ENCODE measurements at regions not wholly inside any gene's neighbourhood (a gene's known extent, or its start where the extent isn't known, plus 50 kb on each side); places are given as distances from the start of the nearest gene placed in this dataset.
"Not testable (repeated sequence)": the region's sequence is repeated elsewhere in the genome, so short reads cannot be mapped to it uniquely, and the experiment has no call there.

GRCh38 chr14:81970307-81970706 lies 436.7 kb upstream of the SEL1L start:
- DNase-seq: no peak

- DNase-seq: no peak
These were observed 438.3 kb upstream of the SEL1L start for GRCh38 chr14:81971911-81972310.

DNA sequence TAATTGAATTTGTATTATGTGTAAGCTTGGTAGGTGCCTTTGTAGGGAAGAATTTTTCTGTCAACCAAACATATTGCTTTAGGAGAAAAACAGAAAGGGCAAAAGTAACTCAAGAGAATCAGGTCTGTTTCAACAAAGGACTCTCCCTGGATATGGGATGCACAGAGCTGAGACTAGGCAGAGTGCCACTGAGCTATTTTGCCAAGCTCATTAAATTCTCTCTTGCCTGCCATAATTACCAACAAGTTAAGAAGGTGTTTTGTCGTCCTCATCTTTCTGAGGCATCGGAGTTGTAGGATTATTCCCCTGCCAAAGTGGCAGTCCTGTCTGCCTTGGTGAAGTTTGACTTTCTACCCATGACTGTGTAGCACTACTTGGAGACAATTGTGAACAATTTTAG lies 438.9 kb upstream of the SEL1L start:
- DNase-seq: no peak

GRCh38 chr14:81974543-81974942 lies 440.9 kb upstream of the SEL1L start:
- no peak for DNase-seq

- DNase-seq: no peak
These were observed 447.1 kb upstream of the SEL1L start for GRCh38 chr14:81980601-81981306.

- DNase-seq: no peak
These were observed 447.6 kb upstream of the SEL1L start for GRCh38 chr14:81981307-81981675.

DNA sequence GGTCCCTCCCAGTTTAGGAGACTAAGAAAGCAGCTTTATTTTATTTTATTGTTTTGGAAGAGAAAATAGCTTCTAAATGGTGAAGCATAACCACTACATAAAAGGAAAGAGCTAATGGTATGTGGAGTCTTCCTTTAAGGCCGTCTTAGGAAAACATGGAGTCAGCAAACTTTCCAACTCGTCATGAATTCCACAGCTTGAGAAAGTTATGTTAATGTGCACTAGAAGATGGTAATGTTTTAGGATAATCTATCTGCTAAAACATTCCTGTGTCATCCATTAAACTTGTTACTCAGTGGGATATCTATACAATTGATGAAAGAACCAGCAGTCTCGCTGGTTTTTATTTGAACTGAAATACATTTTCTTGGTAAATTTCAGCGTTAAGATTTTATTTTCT lies 448.4 kb upstream of the SEL1L start:
- no peak for DNase-seq

- no peak for DNase-seq
These were observed 452.4 kb upstream of the SEL1L start for GRCh38 chr14:81986005-81986404.

DNA sequence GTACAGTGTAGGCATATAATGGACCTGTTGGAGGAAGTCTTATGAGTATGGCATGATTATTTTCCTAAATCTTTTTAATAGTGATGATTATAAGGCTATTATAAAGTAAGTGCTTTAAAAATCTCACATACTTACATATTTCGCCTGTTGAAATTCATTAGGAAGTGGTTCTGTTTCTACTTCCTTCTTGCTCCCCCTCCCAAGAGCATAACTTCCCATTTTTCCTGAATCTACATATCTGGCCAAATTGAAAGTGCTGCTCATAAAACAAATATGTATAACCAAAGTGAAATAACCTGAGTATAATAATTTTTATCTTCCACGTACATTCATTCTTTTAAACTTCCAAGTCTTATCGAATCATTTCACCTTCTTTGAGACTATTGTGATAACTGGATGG lies 455.6 kb upstream of the SEL1L start:
- no peak for DNase-seq

DNA sequence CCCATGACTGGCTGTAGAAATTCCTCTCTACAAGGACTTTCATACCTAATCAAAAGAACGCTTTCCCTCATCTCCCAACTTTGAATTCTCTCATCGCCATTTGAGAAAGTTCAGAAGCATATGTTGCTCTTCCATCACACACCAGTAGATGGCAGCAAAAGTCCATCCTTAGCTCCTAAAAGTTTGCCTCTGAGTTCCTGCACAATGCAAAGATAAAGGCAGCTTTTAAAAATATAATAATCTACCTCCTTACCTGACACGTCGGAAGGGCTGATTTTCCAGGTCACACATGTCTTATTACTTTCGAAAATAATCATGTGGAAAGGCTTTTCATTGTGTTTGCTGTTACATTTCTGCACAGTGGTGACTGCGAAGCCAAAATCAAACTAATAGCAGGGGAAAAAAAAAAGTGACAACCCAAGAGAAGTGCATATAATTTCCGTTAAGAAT lies 456.7 kb upstream of the SEL1L start:
- DNase-seq: peak; percentile 24

GRCh38 chr14:81991998-81992397 lies 458.3 kb upstream of the SEL1L start:
- DNase-seq: no peak

DNA sequence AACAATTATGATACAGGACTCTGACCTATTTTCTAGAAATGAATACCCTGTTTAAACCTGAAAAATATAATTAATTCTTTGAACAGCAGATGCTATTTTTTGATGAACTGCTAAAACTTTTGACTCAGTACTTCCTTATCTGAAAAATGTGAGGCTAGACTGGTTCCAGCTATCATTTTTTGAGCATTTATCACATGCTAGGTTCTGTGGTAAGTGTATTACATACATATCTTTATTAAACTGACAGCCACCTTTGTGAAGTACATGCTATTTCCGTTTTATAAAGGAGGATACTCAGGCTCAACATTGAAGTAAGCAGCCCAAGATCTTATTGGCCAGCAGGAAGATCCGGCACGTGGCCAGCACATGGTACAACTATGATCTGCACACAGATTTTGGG lies 459.8 kb upstream of the SEL1L start:
- no peak for DNase-seq

DNA sequence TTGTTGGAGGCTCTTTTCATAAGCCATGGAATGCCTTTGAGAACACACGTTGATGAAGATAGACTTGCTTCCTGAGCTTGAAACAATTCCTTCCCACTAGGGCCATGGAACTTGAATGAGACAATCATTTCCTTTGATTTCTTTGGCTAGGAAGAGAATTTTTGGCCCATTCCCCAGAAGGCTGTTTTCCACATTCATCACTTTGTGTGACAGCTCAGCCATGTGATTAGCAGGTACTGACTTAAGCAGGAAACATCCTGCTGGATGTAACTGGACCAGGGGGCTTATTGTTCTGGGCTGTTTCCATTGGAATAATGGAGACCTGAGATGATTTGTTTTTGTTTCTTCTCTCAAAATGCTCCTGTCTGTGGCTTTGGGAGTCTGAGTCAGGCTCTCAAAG lies 469.8 kb upstream of the SEL1L start:
- DNase-seq: no peak

DNA sequence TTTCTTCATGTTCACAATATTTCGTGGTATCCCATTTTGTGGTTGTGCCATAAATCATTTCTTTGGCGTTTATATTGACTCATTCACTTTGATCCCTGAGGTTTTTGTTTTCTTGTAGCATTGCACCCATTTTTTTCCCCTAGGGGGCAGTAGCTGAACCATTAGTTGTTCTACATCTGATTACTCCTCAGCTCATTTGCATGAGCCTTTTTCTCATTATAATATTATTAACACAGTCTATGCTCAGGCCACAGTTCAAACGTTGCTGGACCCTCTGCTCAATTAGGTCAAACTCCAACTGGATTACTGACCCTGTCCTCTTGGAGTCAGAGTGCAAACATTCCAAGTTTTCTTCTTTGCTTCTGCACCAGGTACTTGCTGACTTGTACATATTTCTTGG lies 475.4 kb upstream of the SEL1L start:
- no peak for DNase-seq

DNA sequence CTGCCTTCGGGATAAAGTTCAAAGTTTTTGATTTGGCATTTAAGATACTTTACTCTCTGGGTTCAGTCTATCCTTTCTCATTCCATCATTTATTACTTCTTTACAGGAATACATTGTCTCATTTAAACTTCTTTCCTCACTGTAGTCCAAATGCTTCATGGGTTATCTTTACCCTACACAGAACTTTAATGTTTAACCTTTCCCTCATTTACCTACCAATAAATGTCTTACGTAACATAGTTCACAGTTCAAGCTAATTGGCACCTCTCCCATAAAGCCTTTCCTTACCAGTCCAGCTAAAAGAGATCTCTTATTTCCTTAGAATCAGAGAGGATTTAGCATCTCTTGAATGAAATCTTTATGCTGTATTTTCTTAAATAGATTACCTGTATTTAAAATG lies 476.3 kb upstream of the SEL1L start:
- no peak for DNase-seq

DNA sequence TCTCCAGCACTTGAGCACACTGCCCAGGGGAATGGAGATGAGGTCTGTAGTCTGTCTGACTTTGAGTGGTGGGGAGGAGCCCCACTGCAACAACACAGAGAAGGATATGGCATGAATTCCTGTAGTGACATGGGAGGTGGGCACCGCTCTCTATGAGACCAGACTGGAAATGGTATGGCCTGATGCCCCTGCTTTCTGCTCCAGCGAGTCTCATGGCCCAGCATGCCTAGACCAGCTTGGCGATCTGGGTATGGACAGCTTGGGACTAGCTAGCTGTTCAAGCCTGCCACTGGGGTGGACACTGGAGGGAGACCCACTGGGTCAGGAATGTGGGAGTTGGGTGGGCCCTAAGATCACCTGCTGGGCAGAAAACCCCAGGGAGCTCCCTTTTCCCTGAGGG lies 477.8 kb upstream of the SEL1L start:
- no peak for DNase-seq

GRCh38 chr14:82029038-82029437 lies 495.4 kb upstream of the SEL1L start:
- DNase-seq: peak; percentile 2

DNA sequence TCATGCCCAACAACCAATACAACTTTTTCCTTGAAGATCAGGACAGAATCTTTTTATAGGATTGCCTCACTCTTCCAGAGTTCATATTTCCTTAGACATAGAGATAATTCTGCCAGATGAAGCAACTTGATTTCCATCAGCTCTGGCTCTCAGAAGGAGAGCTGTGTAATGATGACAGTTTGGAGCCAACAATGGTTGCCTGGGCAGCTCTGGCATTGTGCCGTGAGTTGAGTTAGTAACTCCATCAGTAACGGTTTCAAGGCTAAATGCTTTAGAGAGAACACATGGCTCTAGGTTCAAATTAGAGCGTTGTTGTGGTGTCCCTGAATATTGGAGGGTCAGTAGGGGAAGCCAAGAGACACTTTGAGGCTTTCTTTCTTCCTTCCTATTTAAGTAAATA lies 501.7 kb upstream of the SEL1L start:
- no peak for DNase-seq

DNA sequence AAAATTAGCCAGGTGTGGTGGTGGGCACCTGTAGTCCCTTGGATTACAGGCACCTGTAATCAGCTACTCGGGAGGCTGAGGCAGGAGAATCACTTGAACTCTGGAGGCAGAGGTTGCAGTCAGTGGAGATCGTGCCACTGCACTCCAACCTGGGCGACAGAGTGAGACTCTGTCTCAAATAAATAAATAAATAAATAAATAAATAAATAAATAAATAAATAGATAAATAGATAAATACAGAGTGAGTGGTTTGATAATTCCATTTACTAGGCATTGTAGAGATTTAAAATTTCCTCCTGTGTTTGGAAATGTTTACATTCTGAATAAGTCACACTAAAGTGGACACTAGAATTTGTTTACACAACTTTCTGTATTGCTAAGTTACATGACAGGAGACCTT lies 504.4 kb upstream of the SEL1L start:
- not testable (repeated sequence) for DNase-seq

GRCh38 chr14:82045339-82045738 lies 511.7 kb upstream of the SEL1L start:
- no peak for DNase-seq

- no peak for DNase-seq
These were observed 513.0 kb upstream of the SEL1L start for GRCh38 chr14:82046512-82047226.

- no peak for DNase-seq
These were observed 514.3 kb upstream of the SEL1L start for GRCh38 chr14:82047777-82048470.

- no peak for DNase-seq
These were observed 519.1 kb upstream of the SEL1L start for GRCh38 chr14:82052778-82053177.
